ENCODE measurements at regions not wholly inside any gene's neighbourhood (a gene's known extent, or its start where the extent isn't known, plus 50 kb on each side); places are given as distances from the start of the nearest gene placed in this dataset.

- no peak for DNase-seq
Measured at GRCh38 chr14:84167026-84167425, 1362.9 kb upstream of the FLRT2 start.

GRCh38 chr14:84180336-84180735 lies 1349.6 kb upstream of the FLRT2 start:
- DNase-seq = no peak

DNA sequence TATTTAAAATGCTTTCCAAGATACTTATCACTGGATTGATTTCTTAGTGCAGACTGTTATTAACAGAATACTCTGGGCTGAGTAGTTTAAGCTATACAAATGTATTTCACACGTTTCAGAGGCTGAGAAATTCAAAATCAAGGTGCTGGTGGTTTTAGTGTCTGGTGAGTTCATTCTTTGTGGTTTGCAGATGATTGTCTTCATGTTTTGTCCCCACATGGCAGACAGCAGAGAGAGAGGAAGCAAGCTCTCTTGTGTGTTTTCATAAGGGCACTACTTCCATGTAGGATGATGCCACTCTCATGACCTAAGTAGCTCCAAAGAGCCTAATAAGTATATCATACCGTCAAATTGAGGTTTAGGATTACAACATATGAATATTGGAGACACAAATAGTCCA lies 1348.9 kb upstream of the FLRT2 start:
- DNase-seq = no peak

- DNase-seq = no peak
Measured at GRCh38 chr14:84195514-84195913, 1334.4 kb upstream of the FLRT2 start.

DNA sequence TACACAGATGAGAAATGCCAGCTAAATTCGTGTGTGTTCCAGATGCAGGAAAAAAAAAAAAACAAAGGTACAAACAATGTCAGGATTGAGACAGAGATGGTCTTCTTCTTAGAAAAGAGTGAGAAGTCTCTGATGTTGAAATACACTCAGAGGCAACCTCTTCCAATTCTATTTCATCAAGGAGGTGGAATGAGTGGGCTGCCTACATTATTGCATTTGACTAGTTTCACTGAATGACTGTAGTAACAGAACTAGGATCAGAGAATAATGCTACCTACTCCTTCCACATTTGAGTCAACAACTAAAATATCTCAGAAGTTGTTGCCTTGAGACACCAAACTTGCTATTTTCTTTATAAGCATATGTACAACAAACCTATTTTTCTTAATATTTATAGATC lies 1332.2 kb upstream of the FLRT2 start:
- no peak for DNase-seq

GRCh38 chr14:84202486-84202885 lies 1327.5 kb upstream of the FLRT2 start:
- no peak for DNase-seq

DNA sequence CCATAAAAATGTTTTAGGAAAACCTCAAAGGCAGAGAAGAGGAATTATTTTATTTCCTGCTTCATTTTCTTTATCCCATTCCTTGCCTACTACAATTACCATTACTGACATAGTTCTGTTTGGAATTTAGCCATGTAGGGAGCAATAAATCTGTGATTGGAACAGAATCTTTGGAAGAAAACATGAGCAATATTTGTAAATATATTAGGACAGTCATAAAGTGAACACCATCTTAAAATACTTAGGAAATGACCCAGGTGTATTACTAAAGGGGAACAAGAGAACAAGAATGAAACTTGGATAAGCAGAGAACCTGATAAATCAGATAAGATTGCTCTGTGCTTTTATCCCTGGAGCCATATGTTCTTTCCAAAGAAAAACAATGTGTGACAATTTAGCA lies 1326.0 kb upstream of the FLRT2 start:
- no peak for DNase-seq

DNA sequence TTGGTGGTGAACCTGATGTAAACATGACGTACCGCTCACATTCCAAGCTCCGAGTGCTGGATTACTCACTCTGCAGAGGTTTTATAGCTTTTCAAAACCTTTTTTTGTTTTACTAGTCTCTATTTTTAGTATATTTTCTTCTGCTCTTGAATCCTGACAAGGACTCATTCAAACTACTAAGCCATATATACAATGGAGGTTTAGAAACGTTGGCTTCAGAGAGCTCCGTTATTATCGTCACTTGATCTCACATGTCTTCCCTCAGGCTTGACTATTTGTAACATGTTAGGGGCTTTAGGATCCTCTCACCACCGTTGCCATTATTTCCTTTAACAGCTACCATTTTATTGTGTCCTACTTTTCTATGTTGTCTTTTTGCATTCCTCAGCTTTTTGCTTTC lies 1321.5 kb upstream of the FLRT2 start:
- no peak for DNase-seq

DNA sequence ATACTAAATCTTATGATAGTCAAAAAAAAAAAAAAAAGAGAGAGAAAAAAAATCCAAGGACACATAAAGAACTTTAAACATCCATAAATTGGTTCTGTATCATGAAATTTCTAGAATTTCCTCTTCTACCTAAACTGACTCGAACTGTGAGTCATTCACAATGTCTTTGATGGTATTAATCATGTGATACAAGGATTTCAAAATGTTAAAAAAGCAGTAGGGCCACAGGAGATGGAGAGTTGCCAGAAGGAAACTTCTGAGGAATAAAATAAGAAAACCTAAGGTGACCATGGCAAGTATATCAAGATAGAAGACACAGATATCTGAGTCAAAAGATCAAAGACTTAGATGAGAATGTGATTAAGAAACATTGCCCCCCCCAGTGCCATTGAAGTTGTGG lies 1320.9 kb upstream of the FLRT2 start:
- no peak for DNase-seq

DNA sequence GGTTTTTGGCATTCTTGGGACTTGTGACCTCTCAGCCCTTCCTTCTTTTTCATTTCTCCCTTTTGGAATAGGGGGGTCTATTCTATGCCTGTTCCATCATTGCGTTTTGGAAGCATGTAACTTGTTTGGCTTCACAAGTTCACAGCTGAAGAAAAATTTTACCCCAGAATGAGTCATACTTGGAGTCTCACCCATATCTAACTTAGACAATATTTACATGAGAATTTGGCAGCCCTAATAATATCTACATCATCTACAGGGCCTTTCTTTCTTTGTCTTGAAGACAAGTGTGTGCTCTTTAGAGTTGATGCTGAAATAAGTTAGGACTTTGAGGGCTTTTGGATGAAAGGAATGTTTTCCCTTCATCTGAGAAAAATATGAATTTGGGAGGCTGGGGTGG lies 1312.9 kb upstream of the FLRT2 start:
- no peak for DNase-seq

DNA sequence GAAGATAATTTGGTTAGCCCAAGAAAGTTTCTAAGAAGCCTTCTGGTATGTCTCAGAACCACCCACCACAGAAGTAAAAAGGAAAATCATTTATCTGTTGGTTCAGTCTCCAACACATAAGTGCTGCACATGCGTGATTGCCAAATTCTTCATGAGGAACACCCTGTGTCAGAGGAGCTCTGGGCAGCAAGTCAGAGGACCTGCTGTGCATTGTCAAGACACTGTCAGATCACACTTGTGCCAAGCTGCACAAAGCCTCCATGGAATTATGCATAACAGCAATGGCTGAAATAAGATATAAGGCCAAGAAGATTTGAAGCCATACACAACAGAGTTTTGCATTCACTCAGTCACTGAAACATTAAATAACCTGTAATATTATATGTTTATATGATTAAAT lies 1304.7 kb upstream of the FLRT2 start:
- no peak for DNase-seq

GRCh38 chr14:84228702-84229101 lies 1301.2 kb upstream of the FLRT2 start:
- DNase-seq = no peak

DNA sequence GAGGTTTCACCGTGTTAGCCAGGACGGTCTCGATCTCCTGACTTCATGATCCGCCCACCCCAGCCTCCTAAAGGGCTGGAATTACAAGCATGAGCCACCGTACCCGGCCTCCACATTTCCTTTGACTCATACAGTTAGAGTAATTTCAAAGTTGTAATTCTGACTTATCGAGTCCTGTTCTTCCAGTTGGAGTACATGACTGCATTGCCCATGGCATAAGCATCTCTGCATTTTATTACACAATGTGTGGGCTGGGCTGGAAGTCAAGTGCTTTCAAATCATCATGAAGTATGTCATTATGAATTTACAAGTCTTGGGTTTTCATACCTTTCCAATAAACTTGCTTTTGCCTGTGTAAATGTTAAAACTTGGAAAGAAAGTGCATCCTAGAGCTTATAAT lies 1295.7 kb upstream of the FLRT2 start:
- no peak for DNase-seq

DNA sequence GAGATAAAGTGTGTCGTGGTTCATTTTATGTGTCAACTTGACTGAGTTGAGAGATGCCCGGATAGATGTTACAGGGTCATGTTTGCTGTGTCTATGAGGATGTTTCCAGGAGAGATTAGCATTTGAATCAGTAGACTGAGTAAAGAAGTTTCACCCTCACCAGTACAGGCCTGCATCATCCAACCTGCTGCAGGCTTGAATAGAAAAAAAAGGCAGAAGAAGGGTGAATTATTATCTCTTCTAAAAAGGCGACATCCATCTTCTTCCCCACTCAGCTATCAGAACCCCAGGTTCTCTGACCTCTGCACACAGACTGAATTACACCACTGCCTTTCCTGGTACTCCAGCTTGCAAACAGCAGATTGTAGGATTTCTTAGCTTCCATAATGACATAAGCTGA lies 1293.7 kb upstream of the FLRT2 start:
- no peak for DNase-seq

GRCh38 chr14:84237881-84238280 lies 1292.1 kb upstream of the FLRT2 start:
- DNase-seq = no peak

GRCh38 chr14:84247693-84248092 lies 1282.3 kb upstream of the FLRT2 start:
- DNase-seq = no peak

GRCh38 chr14:84250893-84251292 lies 1279.1 kb upstream of the FLRT2 start:
- DNase-seq = no peak

DNA sequence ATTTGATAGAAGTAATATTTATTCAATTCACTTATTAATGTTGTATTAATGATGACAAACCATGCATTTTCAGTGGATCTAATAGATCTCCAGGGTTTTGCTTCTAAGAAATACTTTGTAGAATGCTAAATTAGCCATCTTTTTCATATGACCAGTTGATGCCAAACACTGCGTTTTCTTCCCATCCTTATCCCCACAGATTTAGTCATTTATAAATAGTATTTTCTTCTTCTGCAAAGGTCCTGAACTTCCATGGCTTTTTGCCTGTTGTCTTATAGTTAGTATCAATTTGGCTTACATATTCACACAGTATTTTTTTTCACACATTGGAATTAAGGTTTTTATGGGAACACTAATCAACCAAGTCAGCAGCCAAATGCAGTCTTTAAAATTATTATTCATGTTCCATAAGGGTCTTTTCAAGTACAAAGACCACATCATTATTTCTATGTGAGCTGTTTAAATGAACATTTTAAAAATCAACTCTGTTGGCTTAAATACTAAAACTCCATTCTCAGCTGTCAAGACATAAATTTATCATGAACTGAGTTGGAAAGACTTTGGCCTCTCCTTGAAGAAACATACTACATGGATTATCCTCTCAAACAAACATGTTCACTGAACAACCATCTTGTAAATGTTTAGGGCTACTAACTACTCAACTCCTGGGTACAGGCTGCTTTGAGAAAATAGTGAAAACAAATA lies 1278.4 kb upstream of the FLRT2 start:
- DNase-seq = no peak

DNA sequence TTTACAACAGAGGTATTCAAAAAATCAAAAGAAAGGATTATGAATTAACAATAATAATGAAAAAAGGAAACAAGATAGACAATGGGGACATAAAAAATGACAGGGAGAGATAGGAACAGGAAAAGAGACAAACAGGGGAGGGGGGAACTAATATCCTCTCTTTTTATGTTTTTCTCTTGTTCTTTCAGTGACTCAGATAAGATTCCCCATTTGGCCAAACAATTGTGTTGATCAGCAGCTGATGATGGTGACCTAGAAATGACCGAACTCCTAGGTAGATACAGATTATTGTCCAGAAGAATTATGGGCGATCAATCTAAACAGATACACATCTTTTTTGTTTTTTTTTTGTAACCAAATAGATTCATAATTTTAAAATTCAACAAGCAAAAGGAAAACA lies 1277.2 kb upstream of the FLRT2 start:
- no peak for DNase-seq

- DNase-seq = no peak
Measured at GRCh38 chr14:84253326-84253725, 1276.6 kb upstream of the FLRT2 start.

DNA sequence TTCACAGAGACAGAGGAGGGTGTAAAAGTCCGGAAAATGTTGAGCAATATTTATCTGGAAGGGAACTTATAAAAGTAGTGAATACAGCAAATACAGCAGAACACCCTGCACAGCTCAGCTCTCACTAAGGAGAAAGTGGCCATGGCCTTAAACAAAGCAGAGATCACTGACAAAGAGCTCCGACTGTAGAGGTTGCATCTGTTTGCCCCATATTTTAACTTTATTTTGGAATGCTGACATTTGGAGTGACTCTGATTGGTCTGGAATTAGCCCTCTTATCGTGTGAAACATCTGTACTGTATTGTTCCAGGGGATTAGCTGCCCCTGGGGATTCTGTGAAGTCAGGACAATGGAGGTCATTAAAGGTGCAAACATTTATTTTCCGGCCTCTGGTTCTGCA lies 1275.7 kb upstream of the FLRT2 start:
- DNase-seq = no peak

DNA sequence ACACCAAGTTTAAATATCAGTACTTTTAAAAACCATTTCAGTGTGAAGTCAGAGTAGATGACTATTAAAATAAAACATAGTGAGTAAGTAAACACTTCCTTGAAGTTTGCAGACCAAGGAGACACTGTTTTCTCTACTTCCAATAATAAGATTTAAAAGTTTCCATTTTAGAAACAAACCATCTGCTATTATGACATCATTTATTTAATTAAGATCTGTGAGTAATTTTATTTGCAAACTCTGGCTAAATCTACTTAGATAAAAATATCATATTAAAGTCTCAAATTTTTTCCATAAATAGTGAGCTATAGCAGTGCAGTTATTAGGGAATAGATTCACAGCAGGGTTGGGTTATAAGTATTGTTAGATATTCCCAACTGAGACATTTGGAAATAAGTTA lies 1267.0 kb upstream of the FLRT2 start:
- no peak for DNase-seq

- DNase-seq = no peak
Measured at GRCh38 chr14:84272290-84272721, 1257.6 kb upstream of the FLRT2 start.

DNA sequence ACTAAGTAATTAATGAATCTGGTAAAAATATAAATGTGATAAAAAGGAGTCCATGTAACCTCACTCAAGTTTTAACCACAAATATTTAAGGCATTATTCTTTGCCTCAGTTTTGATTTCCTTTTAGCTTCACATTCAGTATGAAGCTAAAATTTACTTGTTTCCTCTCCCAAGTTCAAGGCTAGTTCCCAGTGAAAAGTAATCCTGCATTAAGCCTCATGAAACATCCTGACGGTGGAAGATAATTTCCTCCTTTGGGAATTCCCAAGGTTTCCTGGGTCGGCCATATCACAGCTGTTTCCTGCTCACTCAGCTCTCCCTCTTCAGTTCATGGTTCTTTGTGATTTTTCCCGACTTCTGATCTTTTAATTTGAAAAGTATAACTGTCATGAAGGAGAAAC lies 1256.8 kb upstream of the FLRT2 start:
- no peak for DNase-seq

- DNase-seq = no peak
Measured at GRCh38 chr14:84282618-84283017, 1247.3 kb upstream of the FLRT2 start.

DNA sequence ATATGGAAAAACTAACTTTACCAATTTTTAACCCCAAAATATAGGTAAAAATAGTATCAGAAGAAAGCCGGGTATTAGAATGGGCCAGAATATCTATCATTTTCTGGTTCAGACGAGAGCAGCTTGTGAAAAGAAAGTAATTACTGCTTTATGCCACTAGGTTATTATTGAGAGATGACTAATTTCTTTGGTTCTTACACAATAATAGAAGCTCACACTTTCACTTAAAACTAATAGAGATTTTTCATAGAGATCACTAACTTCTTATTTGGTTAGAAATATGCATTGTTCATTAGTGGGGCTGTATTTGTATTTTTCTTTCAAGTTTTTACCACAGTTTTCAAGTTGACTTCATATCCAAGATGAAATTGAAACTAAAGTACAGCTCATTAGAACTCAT lies 1241.2 kb upstream of the FLRT2 start:
- no peak for DNase-seq
